HEK293 (cell line): ENCODE measurements at regions not wholly inside any gene's neighbourhood (a gene's known extent, or its start where the extent isn't known, plus 50 kb on each side); places are given as distances from the start of the nearest gene placed in this dataset.

ENCODE experiments used
- CTCF ChIA-PET: fragments of 350-600 bp; formaldehyde crosslinking; extraction: SDS; loops from one replicate; lab custom pipeline; 2021; ENCODE audit warnings: antibody characterized with exemption; lab: Yijun Ruan, JAX
- POLR2A ChIA-PET: fragments of 300-600 bp; formaldehyde crosslinking; extraction: SDS; loops from one replicate; lab custom pipeline; 2020; ENCODE audit warnings: antibody characterized with exemption, inconsistent platforms; lab: Yijun Ruan, JAX
- H3K27ac ChIP-seq: fragments of 200-500 bp; sonication (Bioruptor generic); 2 replicates; pipeline ENCODE4 v1.5.1; 2014; ENCODE audit warnings: low read depth, low read length, control low read depth, inconsistent platforms; ENCODE audit errors: extremely low read depth
- H3K36me3 ChIP-seq, 2 experiments: fragments of 200-500 bp in 1 of 2; sonication (Bioruptor generic) in 1 of 2; 1 replicate in 1 of 2; 2 replicates in 1 of 2; pipeline ENCODE4 v1.5.1; 2014 to 2017; ENCODE audit warnings: inconsistent platforms in 2 of 2, low read length in 2 of 2; ENCODE audit not compliant: control insufficient read depth in 2 of 2, insufficient read depth in 1 of 2
- H3K4me1 ChIP-seq: fragments of 200-500 bp; sonication (Bioruptor generic); 2 replicates; pipeline ENCODE4 v1.5.1; 2014; ENCODE audit warnings: mild to moderate bottlenecking, low read length, inconsistent platforms; ENCODE audit not compliant: control insufficient read depth, insufficient read depth
- H3K4me3 ChIP-seq: 2 replicates; pipeline ENCODE4 v1.5.1; 2011; ENCODE audit warnings: low read depth, mild to moderate bottlenecking, control low read depth, low read length, moderate library complexity
- H3K9me3 ChIP-seq: fragments of 200-500 bp; sonication (Bioruptor generic); 2 replicates; pipeline ENCODE4 v1.5.1; 2014; ENCODE audit warnings: low read depth, low read length, inconsistent platforms; ENCODE audit not compliant: control insufficient read depth, insufficient read depth
- FEZF1 ChIP-seq: fragments of 450-650 bp; formaldehyde crosslinking; IDR thresholded peaks from 2 replicates; pipeline ENCODE4 v1.5.1; 2016; ENCODE audit warnings: missing biosample characterization, missing genetic modification characterization
- REPIN1 ChIP-seq: fragments of 450-650 bp; formaldehyde crosslinking; IDR thresholded peaks from 2 replicates; pipeline ENCODE4 v1.5.1; 2017; ENCODE audit warnings: missing biosample characterization, missing genetic modification characterization, low read depth
- ZBTB1 ChIP-seq: fragments of 450-650 bp; formaldehyde crosslinking; IDR thresholded peaks from 2 replicates; pipeline ENCODE4 v1.5.1; 2016; ENCODE audit warnings: missing biosample characterization, missing genetic modification characterization
- ZBTB49 ChIP-seq: fragments of 450-650 bp; formaldehyde crosslinking; IDR thresholded peaks from 2 replicates; pipeline ENCODE4 v1.5.1; 2016; ENCODE audit warnings: missing biosample characterization, missing genetic modification characterization, low read depth
- ZBTB7A ChIP-seq: fragments of 450-650 bp; formaldehyde crosslinking; IDR thresholded peaks from 2 replicates; pipeline ENCODE4 v1.5.1; 2016; ENCODE audit warnings: low read depth, missing biosample characterization, missing genetic modification characterization
- ZFP41 ChIP-seq: fragments of 450-650 bp; formaldehyde crosslinking; IDR thresholded peaks from 2 replicates; pipeline ENCODE4 v1.5.1; 2016; ENCODE audit warnings: missing biosample characterization, missing genetic modification characterization, borderline replicate concordance
- ZIC2 ChIP-seq: fragments of 450-650 bp; formaldehyde crosslinking; IDR thresholded peaks from 2 replicates; pipeline ENCODE4 v1.5.1; 2016; ENCODE audit warnings: missing biosample characterization, missing genetic modification characterization
- ZNF121 ChIP-seq: fragments of 450-650 bp; formaldehyde crosslinking; IDR thresholded peaks from 2 replicates; pipeline ENCODE4 v1.5.1; 2016; ENCODE audit warnings: missing biosample characterization, missing genetic modification characterization
- ZNF133 ChIP-seq: fragments of 450-650 bp; formaldehyde crosslinking; IDR thresholded peaks from 2 replicates; pipeline ENCODE4 v1.5.1; 2016; ENCODE audit warnings: missing biosample characterization, missing genetic modification characterization
- ZNF184 ChIP-seq: fragments of 450-650 bp; IDR thresholded peaks from 2 replicates; pipeline ENCODE4 v1.5.1; 2018; ENCODE audit warnings: missing biosample characterization, mild to moderate bottlenecking, missing genetic modification characterization
- ZNF19 ChIP-seq: fragments of 450-650 bp; formaldehyde crosslinking; IDR thresholded peaks from 2 replicates; pipeline ENCODE4; 2016; ENCODE audit warnings: missing biosample characterization, missing genetic modification characterization, low read depth
- ZNF23 ChIP-seq: fragments of 450-650 bp; formaldehyde crosslinking; IDR thresholded peaks from 2 replicates; pipeline ENCODE4 v1.5.1; 2016; ENCODE audit warnings: missing biosample characterization, missing genetic modification characterization, borderline replicate concordance
- ZNF24 ChIP-seq: fragments of 450-650 bp; formaldehyde crosslinking; IDR thresholded peaks from 2 replicates; pipeline ENCODE4 v1.5.1; 2016; ENCODE audit warnings: missing biosample characterization, missing genetic modification characterization
- ZNF324 ChIP-seq: fragments of 450-650 bp; formaldehyde crosslinking; IDR thresholded peaks from 2 replicates; pipeline ENCODE4 v1.5.1; 2016; ENCODE audit warnings: missing biosample characterization, missing genetic modification characterization
- ZNF433 ChIP-seq: fragments of 450-650 bp; formaldehyde crosslinking; IDR thresholded peaks from 2 replicates; pipeline ENCODE4 v1.5.1; 2016; ENCODE audit warnings: missing biosample characterization, missing genetic modification characterization, low read depth
- ZNF548 ChIP-seq: fragments of 450-650 bp; formaldehyde crosslinking; IDR thresholded peaks from 2 replicates; pipeline ENCODE4 v1.5.1; 2016; ENCODE audit warnings: missing biosample characterization, missing genetic modification characterization
- ZNF555 ChIP-seq: fragments of 450-650 bp; formaldehyde crosslinking; conservative IDR thresholded peaks from 2 replicates; pipeline ENCODE4 v1.5.1; 2017; ENCODE audit warnings: missing biosample characterization, mild to moderate bottlenecking, missing genetic modification characterization, inconsistent platforms
- ZNF558 ChIP-seq: fragments of 450-650 bp; formaldehyde crosslinking; IDR thresholded peaks from 2 replicates; pipeline ENCODE4 v1.5.1; 2016; ENCODE audit warnings: missing biosample characterization, missing genetic modification characterization
- ZNF560 ChIP-seq: fragments of 450-650 bp; formaldehyde crosslinking; IDR thresholded peaks from 2 replicates; pipeline ENCODE4 v1.5.1; 2017; ENCODE audit warnings: missing biosample characterization, missing genetic modification characterization, borderline replicate concordance
- ZNF623 ChIP-seq: fragments of 450-650 bp; formaldehyde crosslinking; IDR thresholded peaks from 2 replicates; pipeline ENCODE4 v1.5.1; 2016; ENCODE audit warnings: missing biosample characterization, missing genetic modification characterization
- ZNF707 ChIP-seq: fragments of 450-650 bp; formaldehyde crosslinking; IDR thresholded peaks from 2 replicates; pipeline ENCODE4 v1.5.1; 2016; ENCODE audit warnings: missing biosample characterization, missing genetic modification characterization
- ZNF777 ChIP-seq: fragments of 450-650 bp; formaldehyde crosslinking; IDR thresholded peaks from 2 replicates; pipeline ENCODE4 v1.5.1; 2017; ENCODE audit warnings: missing biosample characterization, missing genetic modification characterization, borderline replicate concordance
- ZNF792 ChIP-seq: fragments of 450-650 bp; formaldehyde crosslinking; IDR thresholded peaks from 2 replicates; pipeline ENCODE4 v1.5.1; 2016; ENCODE audit warnings: missing biosample characterization, missing genetic modification characterization
- ZSCAN16 ChIP-seq: fragments of 450-650 bp; formaldehyde crosslinking; IDR thresholded peaks from 2 replicates; pipeline ENCODE4 v1.5.1; 2016; ENCODE audit warnings: missing biosample characterization, missing genetic modification characterization
- ZSCAN5A ChIP-seq: fragments of 450-650 bp; formaldehyde crosslinking; IDR thresholded peaks from 2 replicates; pipeline ENCODE4 v1.5.1; 2016; ENCODE audit warnings: missing biosample characterization, missing genetic modification characterization

GRCh38 chr3:181880331-181880730, 168.6 kb downstream of the SOX2 start:
- CTCF ChIA-PET: no interaction called here
- no peak overlapping the region for H3K27ac ChIP-seq

GRCh38 chr3:181881749-181882148, 170.0 kb downstream of the SOX2 start:
- CTCF ChIA-PET: interaction anchor here (0.7 kb wide), 1 partner anchor 247 kb away, joined by 4 read pairs; no protein-coding TSS in a partner anchor
- no peak for TF ChIP-seq ZNF555 (tag by site-specific recombination)
- no peak for TF ChIP-seq ZSCAN16 (tag by site-specific recombination)
- no peak for TF ChIP-seq ZNF777 (tag by site-specific recombination)
- no peak for TF ChIP-seq ZFP41 (tag by site-specific recombination)
- TF ChIP-seq ZBTB1: no peak
- no peak for TF ChIP-seq ZNF324 (tag by site-specific recombination)
- no peak for TF ChIP-seq ZNF184
- TF ChIP-seq ZNF19 (tag by site-specific recombination): no peak
- no peak for TF ChIP-seq ZNF24 (tag by site-specific recombination)
- TF ChIP-seq ZNF707 (tag by site-specific recombination): no peak
- TF ChIP-seq ZNF560 (tag by site-specific recombination): no peak
- no peak for TF ChIP-seq ZSCAN5A
- no peak for TF ChIP-seq ZNF792 (tag by site-specific recombination)
- TF ChIP-seq ZNF623: no peak
- no peak for TF ChIP-seq ZBTB49
- POLR2A ChIA-PET: no interaction called here
- Histone ChIP-seq H3K27ac (no peak overlapping the region), H3K4me1 (no peaks in the 10 kb centered on the region), H3K9me3 (no peaks in the 10 kb centered on the region), H3K36me3 (no peaks in the 10 kb centered on the region), H3K4me3 (no peak overlapping the region)

More at GRCh38 chr3:181880331-181880730, 168.6 kb downstream of the SOX2 start:
- H3K4me1 ChIP-seq: no peaks in the 10 kb centered on the region
- no peak overlapping the region for H3K4me3 ChIP-seq
- no peaks in the 10 kb centered on the region for H3K9me3 ChIP-seq
- TF ChIP-seq ZIC2 (tag by site-specific recombination) (no peak), ZFP41 (tag by site-specific recombination) (no peak), ZBTB7A (tag by site-specific recombination) (no peak), ZNF433 (tag by site-specific recombination) (no peak), ZNF23 (tag by site-specific recombination) (no peak), ZNF548 (tag by site-specific recombination) (no peak), ZNF558 (tag by site-specific recombination) (no peak), REPIN1 (tag by site-specific recombination) (no peak), FEZF1 (tag by site-specific recombination) (no peak), ZSCAN5A (no peak), ZNF133 (tag by site-specific recombination) (no peak), ZNF121 (tag by site-specific recombination) (no peak)
- H3K36me3 ChIP-seq: no peaks in the 10 kb centered on the region
- POLR2A ChIA-PET: no interaction called here
